ENCODE measurements at regions not wholly inside any gene's neighbourhood (a gene's known extent, or its start where the extent isn't known, plus 50 kb on each side); places are given as distances from the start of the nearest gene placed in this dataset.

DNA sequence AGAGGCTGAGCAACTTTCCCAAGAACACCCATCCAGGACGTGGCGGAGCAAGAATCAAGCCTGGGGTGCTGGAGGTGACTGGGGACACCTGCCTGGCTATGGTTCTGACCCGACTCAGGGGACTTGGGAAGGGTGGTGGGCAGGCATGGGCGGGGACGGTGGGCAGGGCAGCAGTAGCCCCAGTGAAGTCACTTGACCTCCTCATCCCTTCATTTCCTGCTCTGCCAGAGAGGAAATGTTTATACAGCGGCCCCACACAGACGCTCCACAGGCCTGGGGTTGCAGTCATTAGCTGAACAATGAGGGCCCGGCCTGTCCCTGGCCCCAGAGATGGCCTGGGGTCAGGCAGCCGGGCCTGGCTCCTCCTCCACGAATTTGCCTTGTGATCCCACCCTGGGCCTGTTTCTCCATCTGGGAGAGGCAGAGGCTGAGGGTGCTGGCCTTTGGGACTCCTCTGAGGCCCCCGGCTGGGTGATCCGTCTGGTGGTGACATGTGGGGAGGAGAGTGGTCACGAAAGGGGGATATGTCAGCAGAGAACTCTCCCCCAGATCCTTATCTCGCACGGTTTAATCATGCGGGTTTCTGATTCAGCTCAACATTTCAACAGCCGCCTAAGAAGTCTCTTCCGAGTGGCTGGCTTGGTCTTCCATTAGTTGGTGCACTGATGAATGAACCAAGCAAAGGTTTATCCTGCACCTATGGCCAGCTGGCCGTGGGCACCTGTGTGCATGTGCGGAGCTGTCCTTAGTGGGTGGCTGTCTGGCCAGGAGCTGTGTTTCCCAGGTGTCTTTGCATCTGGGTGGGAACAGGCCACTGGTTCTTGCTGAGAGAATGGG is 175.9 kb downstream of the IRF8 start:
- H3K9me3 Mint-ChIP-seq (ENCODE audit: unreplicated experiment), result peaks cover 4% of the 10 kb centered on the region
- peaks cover 3% of the 10 kb centered on the region for H3K27me3 Mint-ChIP-seq (ENCODE audit: unreplicated experiment)
- peaks cover 4% of the 10 kb centered on the region for H3K4me1 Mint-ChIP-seq (ENCODE audit: low read depth, unreplicated experiment)
- H3K27ac Mint-ChIP-seq (ENCODE audit: unreplicated experiment), result no peak overlapping the region
- no peak overlapping the region for H3K4me3 Mint-ChIP-seq (ENCODE audit: unreplicated experiment)
- no peaks in the 10 kb centered on the region for H3K36me3 Mint-ChIP-seq (ENCODE audit: unreplicated experiment)
- no peak for TF ChIP-seq CTCF (IDR thresholded peaks at IDR 0.05; ENCODE audit: partially characterized antibody, unreplicated experiment)
- no peak for DNase-seq

DNA sequence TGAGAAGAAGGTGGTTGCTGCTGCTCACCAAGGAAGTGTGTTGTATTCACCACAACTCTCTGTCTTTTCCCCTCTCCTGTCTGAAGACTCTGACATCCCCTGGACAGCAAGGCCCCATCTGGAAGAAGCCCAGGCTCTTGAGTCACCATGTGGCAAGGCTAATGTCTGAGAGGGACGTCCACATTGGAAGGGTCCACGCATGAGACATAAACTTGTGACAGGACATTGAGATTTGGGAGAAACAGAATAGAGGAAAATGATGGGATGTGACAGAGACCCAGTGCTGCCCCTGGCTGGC is 176.5 kb downstream of the IRF8 start:
- no peak overlapping the region for H3K27ac Mint-ChIP-seq (ENCODE audit: unreplicated experiment)
- peaks cover 3% of the 10 kb centered on the region for H3K27me3 Mint-ChIP-seq (ENCODE audit: unreplicated experiment)
- DNase-seq, result no peak
- H3K36me3 Mint-ChIP-seq (ENCODE audit: unreplicated experiment), result no peaks in the 10 kb centered on the region
- no peak for TF ChIP-seq CTCF (IDR thresholded peaks at IDR 0.05; ENCODE audit: partially characterized antibody, unreplicated experiment)
- peaks cover 4% of the 10 kb centered on the region for H3K4me1 Mint-ChIP-seq (ENCODE audit: low read depth, unreplicated experiment)
- peaks cover 4% of the 10 kb centered on the region for H3K9me3 Mint-ChIP-seq (ENCODE audit: unreplicated experiment)
- H3K4me3 Mint-ChIP-seq (ENCODE audit: unreplicated experiment), result no peak overlapping the region

DNA sequence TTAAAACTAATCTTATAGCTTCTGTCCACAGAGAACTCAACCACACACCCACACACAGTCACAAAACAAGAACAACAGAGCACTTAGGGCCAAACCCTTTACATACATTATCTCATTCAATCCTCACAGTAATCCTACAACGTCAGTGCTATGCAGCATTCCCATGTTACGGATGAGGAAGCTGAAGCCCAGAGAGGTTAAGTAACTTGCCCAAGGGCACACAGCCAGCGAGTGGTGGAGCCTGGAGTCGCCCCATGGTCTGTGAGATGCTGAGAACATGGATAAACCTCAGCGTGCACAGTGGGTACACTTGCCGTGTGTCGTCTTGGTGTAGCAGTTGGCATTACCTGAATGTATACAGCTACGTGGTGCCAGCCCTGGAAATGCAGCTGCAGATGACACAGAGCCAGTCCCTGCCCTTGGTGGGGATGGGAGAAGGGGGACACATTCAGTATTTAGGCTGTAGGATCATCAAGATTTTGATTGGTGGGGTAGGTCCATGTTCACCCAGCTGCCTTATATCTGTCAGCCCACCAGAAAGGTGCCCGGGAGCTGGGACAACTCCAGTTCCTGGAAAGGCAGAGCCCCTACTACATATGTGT is 177.0 kb downstream of the IRF8 start:
- Mint-ChIP-seq H3K4me1 (ENCODE audit: low read depth, unreplicated experiment) (no peaks in the 10 kb centered on the region), H3K4me3 (ENCODE audit: unreplicated experiment) (no peak overlapping the region), H3K36me3 (ENCODE audit: unreplicated experiment) (no peaks in the 10 kb centered on the region), H3K27ac (ENCODE audit: unreplicated experiment) (no peak overlapping the region), H3K27me3 (ENCODE audit: unreplicated experiment) (peaks cover 3% of the 10 kb centered on the region), H3K9me3 (ENCODE audit: unreplicated experiment) (peaks cover 4% of the 10 kb centered on the region)
- TF ChIP-seq CTCF (IDR thresholded peaks at IDR 0.05; ENCODE audit: partially characterized antibody, unreplicated experiment), result no peak
- DNase-seq, result no peak

- H3K9me3 Mint-ChIP-seq (ENCODE audit: unreplicated experiment), result peaks cover 4% of the 10 kb centered on the region
- H3K4me3 Mint-ChIP-seq (ENCODE audit: unreplicated experiment), result no peak overlapping the region
- peaks cover 3% of the 10 kb centered on the region for H3K27me3 Mint-ChIP-seq (ENCODE audit: unreplicated experiment)
- DNase-seq, result no peak
- no peaks in the 10 kb centered on the region for H3K4me1 Mint-ChIP-seq (ENCODE audit: low read depth, unreplicated experiment)
- no peak for TF ChIP-seq CTCF (IDR thresholded peaks at IDR 0.05; ENCODE audit: partially characterized antibody, unreplicated experiment)
- H3K36me3 Mint-ChIP-seq (ENCODE audit: unreplicated experiment), result no peaks in the 10 kb centered on the region
- H3K27ac Mint-ChIP-seq (ENCODE audit: unreplicated experiment), result no peak overlapping the region
These were observed 177.6 kb downstream of the IRF8 start for GRCh38 chr16:86076606-86077005.

DNA sequence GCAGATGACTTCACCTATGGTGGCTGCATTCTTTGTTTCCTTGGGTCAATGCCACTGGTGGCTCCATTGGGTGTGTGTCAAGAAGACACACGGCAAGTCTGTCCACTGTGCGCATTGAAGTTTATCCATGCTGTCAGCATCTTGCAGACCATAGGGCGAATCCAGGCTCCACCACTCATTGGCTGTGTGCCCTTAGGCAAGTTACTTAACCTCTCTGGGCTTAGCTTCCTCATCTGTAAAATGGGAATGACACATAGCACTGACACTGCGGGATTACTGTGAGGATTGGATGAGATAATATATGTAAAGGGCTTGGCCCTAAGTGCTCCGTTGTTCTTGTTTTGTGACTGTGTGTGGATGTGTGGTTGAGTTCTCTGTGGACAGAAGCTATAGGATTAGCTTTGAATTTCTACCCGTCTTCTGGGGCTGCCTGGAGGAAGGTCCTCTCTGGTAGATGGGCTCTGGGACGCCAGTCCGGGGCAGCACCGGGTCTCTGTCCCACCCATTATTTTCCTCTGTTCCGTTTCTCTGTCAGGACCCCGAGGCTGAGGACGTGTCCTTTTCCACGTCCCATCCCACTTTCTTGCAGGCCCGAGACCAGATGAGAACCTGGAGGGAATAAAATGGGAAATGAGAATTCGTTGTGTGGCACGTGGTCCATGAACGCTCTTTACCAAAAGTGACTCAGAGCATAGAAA is 178.4 kb downstream of the IRF8 start:
- peaks cover 3% of the 10 kb centered on the region for H3K27me3 Mint-ChIP-seq (ENCODE audit: unreplicated experiment)
- no peaks in the 10 kb centered on the region for H3K36me3 Mint-ChIP-seq (ENCODE audit: unreplicated experiment)
- peaks cover 2% of the 10 kb centered on the region for H3K9me3 Mint-ChIP-seq (ENCODE audit: unreplicated experiment)
- no peak for TF ChIP-seq CTCF (IDR thresholded peaks at IDR 0.05; ENCODE audit: partially characterized antibody, unreplicated experiment)
- H3K27ac Mint-ChIP-seq (ENCODE audit: unreplicated experiment), result no peak overlapping the region
- no peak for DNase-seq
- peaks cover 3% of the 10 kb centered on the region for H3K4me1 Mint-ChIP-seq (ENCODE audit: low read depth, unreplicated experiment)
- H3K4me3 Mint-ChIP-seq (ENCODE audit: unreplicated experiment), result no peak overlapping the region

All from glutamatergic neuron (in vitro differentiated cells).